ENCODE measurements at regions not wholly inside any gene's neighbourhood (a gene's known extent, or its start where the extent isn't known, plus 50 kb on each side); places are given as distances from the start of the nearest gene placed in this dataset.

DNA sequence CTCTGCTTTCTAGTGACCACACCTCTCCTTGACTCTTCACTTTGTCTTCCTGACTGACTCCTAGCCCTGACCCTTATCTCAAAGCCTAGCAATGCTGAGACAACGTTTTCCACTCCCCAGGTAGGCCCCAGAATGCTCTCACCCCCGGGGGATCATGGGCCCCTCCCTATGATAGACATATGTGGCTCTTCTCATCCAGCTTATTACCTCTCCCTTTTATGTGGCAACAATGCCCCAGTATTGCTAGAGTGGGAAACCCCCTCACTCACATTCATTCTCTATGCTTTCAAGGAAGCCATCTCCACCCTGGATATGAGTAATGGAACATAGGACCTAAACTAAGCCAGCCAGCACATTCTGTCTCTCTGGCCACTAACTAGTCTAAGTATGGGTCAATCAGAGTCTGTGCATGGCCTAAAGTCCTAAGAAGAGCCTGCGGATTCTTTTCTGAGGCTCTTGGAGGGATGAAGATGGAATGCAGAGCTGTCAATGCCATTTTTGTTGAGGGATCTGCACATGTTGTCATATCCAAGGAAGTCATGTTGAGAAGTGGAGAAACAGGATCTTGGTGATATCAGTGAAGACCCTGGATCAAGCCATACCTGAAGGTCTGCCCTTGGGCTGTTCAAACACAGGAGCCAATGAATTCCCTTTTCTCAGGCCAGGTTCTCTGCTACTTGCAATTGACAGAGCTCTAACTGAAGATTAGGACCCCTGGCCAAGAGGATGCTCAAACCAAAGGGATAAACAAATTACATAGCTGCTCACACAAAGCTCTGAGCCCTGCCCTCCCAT, 79.8 kb upstream of the GRK3 start:
- no peaks in the 10 kb centered on the region for H3K27me3 Mint-ChIP-seq
- H3K4me1 Mint-ChIP-seq (ENCODE audit: low read depth) = peaks cover 30% of the 10 kb centered on the region
- H3K27ac Mint-ChIP-seq = no peak overlapping the region
- H3K9me3 Mint-ChIP-seq = no peaks in the 10 kb centered on the region
- H3K36me3 Mint-ChIP-seq (ENCODE audit: low read depth) = peaks cover 32% of the 10 kb centered on the region
- intact Hi-C loops (cut with micrococcal nuclease) = no loop called here
- no peak overlapping the region for H3K4me3 Mint-ChIP-seq

DNA sequence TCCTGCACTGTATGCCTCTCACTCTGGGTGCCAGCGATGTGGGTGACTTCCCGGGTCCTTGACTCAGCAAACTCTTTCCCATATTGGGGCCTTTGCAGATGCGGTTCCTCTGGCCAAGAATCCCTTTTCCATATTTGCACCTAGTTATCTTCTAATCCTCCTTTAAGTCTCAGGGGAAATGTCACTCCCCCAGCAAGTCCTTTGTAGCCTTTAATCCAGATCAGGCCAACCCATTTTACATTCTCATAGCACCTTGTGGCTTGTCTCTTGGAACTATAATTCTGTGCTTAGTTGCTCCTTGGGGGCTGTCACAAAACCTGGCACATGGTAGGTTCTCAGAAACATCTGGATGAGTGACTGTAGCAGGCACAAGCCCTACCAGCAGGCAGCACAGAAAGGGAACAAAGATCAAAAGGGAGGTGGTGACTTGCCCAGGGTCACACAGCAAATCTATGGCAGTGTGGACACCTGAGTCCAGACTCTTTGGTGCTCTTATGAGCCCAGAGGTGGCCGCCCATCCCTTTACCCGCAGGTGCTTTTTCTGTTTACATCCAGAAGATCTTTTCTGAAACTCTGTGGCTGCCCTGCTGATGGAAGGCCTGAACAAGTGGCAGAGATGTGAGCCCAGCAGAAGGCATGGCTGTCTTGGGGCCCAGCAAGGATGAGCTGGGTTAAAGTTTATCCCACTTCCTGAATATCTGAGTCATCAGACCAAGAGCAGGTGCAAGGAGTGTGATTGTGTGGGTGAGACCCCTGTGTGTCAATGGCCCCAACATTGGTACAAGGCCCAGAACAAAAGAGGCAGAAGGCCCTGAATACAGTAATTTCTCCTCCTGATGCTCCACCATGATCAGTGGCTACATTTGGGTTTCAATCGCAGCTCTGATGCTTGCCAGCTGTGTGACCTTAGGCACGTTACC, 78.6 kb upstream of the GRK3 start:
- H3K9me3 Mint-ChIP-seq = no peaks in the 10 kb centered on the region
- H3K27ac Mint-ChIP-seq = no peak overlapping the region
- H3K27me3 Mint-ChIP-seq = no peaks in the 10 kb centered on the region
- peaks cover 30% of the 10 kb centered on the region for H3K4me1 Mint-ChIP-seq (ENCODE audit: low read depth)
- peaks cover 37% of the 10 kb centered on the region for H3K36me3 Mint-ChIP-seq (ENCODE audit: low read depth)
- intact Hi-C loops (cut with micrococcal nuclease) = no loop called here
- no peak overlapping the region for H3K4me3 Mint-ChIP-seq

DNA sequence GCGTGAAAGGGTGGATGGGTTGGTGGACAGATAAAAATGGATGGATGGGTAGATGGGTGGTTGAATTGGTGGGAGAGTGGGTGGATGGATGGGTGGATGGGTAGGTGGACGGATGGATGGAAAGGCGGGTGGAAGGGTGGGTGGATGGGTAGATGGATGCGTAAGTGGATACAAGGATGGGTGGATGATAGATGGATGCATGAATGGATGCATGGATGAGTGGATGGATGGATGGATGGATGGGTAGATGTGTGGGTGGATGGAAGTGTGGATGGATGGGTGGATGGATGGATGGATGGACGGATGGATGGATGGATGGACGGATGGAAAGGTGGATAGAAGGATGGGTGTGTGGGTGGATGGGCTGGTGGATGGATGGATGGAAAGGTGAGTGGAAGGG, 77.0 kb upstream of the GRK3 start:
- Mint-ChIP-seq H3K4me3 (no peak overlapping the region), H3K27ac (no peak overlapping the region), H3K9me3 (no peaks in the 10 kb centered on the region), H3K27me3 (no peaks in the 10 kb centered on the region), H3K36me3 (ENCODE audit: low read depth) (peaks cover 21% of the 10 kb centered on the region), H3K4me1 (ENCODE audit: low read depth) (peaks cover 40% of the 10 kb centered on the region)
- intact Hi-C loops (cut with micrococcal nuclease) = no loop called here

DNA sequence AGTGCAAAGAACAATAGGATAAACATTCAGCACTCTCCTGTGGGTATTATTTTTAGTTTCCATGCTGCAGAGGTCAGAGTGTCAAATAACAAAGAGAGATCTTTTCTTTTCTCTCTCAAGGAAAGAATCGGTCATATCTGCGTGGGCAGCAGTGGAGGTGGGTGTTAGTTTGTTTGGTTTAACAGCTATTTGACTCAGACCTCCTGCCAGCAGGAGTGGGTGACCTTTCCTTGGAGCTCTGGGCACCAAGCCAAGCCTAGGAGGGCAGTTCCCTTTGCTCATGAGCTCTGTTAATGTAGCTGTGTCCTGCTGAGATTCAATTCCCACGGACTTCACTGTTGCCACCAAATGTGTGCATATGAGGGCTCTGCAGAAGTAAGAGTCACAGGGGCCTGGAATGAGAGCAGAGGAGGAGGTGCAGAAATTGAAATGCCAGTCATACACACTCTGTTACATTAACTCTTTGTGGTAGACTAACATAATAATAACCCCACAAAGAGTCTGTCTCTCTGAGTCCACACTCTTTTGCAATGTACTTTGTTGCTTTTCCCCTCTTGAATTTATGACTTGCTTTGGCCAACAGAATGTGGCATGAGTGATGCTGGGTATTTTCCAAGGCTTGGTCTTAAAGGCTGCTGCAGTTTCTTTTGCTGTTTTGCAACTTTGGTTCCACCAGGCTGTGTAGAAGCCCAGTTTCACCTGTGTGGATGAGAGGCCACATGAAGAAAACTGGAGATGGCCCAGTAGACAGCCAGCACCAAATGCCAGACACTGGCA, 76.0 kb upstream of the GRK3 start:
- H3K27ac Mint-ChIP-seq = no peak overlapping the region
- intact Hi-C loops (cut with micrococcal nuclease) = no loop called here
- H3K4me3 Mint-ChIP-seq = no peak overlapping the region

DNA sequence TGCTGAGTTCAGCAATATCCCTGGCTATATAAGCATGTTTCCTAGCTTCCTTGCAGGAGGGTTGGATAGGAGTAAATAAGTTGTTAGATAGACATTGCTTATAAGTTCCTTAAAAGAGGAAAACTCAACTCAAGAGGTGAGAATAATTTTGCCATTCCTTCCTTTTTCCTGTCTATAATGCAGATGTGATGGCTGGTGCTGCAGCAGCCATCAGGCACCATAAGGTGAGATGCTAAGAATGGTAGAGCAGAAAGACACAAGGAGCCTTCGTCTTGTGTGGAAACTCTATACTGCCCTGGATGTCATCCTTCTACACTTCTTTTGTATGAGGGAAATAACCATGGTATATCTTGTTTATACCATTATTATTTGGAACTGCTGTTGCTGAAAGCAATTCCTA, 74.5 kb upstream of the GRK3 start:
- peaks cover 12% of the 10 kb centered on the region for H3K27me3 Mint-ChIP-seq
- intact Hi-C loops (cut with micrococcal nuclease) = no loop called here
- no peak overlapping the region for H3K4me3 Mint-ChIP-seq
- peaks cover 60% of the 10 kb centered on the region for H3K4me1 Mint-ChIP-seq (ENCODE audit: low read depth)
- peaks cover 6% of the 10 kb centered on the region for H3K36me3 Mint-ChIP-seq (ENCODE audit: low read depth)
- no peaks in the 10 kb centered on the region for H3K9me3 Mint-ChIP-seq
- H3K27ac Mint-ChIP-seq = no peak overlapping the region

More for the DNA sequence above, 76.0 kb upstream of the GRK3 start:
- Mint-ChIP-seq H3K9me3 (no peaks in the 10 kb centered on the region), H3K4me1 (ENCODE audit: low read depth) (peaks cover 50% of the 10 kb centered on the region), H3K27me3 (peaks cover 2% of the 10 kb centered on the region), H3K36me3 (ENCODE audit: low read depth) (peaks cover 18% of the 10 kb centered on the region)

DNA sequence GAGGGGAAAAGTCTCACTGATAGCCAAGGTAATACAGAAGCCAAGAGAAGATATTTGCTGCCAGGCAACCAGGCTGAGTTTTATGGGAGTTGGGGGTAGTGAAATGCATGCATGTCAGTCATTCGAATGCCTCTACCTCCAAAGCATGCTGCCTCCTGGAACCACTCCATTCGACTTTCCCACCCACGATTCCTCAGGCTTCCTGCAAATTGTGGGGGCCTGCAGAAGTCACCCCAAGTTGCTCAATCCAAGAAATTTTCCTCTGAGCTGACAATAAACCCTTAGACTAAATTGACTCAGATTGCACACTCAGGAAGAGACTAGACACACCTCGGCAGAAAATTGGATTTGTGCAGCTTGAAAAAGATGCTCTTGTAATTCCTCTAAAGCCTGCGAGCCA, 73.6 kb upstream of the GRK3 start:
- no peak overlapping the region for H3K27ac Mint-ChIP-seq
- peaks cover 6% of the 10 kb centered on the region for H3K36me3 Mint-ChIP-seq (ENCODE audit: low read depth)
- no peak overlapping the region for H3K4me3 Mint-ChIP-seq
- peaks cover 64% of the 10 kb centered on the region for H3K4me1 Mint-ChIP-seq (ENCODE audit: low read depth)
- peaks cover 12% of the 10 kb centered on the region for H3K27me3 Mint-ChIP-seq
- no peaks in the 10 kb centered on the region for H3K9me3 Mint-ChIP-seq
- intact Hi-C loops (cut with micrococcal nuclease) = no loop called here

DNA sequence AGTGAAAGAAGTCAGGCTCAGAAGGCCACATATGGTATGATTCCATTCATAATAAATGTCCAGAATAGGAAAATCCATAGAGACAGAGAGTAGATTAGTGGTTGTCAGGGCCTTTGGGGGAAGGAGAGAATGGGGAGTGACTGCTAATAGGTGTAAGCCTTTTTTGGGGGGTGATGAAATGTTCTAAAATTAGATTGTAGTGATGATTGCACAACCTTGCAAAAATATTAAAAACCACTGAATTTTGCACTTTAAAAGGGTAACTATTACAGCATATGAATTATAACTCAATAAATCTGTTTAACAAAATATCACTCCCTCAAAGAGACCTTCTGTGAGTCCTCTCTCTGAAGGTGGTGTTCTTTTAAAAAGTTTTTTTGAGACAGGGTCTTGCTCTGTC, 72.3 kb upstream of the GRK3 start:
- intact Hi-C loops (cut with micrococcal nuclease) = no loop called here
- no peak overlapping the region for H3K27ac Mint-ChIP-seq
- no peak overlapping the region for H3K4me3 Mint-ChIP-seq
- peaks cover 12% of the 10 kb centered on the region for H3K27me3 Mint-ChIP-seq
- H3K36me3 Mint-ChIP-seq (ENCODE audit: low read depth) = peaks cover 6% of the 10 kb centered on the region
- peaks cover 68% of the 10 kb centered on the region for H3K4me1 Mint-ChIP-seq (ENCODE audit: low read depth)
- no peaks in the 10 kb centered on the region for H3K9me3 Mint-ChIP-seq

DNA sequence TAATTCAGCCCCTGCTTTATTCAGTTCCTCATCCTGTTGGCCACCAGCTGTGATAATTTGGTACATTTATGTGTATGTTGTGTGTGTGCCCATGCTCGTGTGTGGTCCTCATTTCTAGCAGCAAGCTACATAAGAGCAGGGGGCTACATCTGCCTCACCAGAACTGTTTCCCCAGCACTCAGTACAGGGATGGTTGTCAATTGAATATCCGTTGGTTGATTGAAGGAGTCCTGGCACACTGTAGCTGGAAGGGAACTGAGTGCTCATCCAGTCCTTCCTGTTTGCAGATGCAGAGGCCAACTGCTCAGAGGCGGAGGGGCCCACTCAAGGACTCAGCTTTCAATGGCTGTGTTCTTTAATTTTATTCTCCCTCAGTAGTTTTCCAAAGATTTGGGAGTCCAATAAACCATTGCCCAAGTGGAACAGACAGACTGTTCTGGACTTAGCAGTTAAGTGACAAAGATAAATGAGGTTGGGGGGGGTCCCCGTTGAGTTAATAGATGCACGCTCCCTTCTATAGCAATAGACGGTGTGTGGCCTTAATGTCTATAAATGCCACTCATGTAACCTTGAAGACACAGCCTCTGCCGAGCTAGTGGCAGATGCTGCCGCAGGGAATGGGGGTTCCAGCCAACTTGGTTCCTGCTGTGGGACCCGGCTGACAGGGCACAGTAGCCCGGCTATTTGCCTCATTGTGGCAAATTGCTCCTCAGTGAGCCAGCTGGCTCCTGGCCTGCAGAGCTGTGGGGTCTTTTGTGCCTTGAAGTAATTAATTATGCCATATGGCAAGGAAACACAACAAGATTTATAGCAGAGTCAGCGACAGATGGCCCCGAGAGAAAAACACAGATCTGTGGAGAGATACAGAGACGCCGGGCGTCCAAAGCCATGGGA, 71.4 kb upstream of the GRK3 start:
- Mint-ChIP-seq H3K4me3 (no peak overlapping the region), H3K36me3 (ENCODE audit: low read depth) (peaks cover 6% of the 10 kb centered on the region), H3K27ac (peak overlapping the region; percentile 63), H3K4me1 (ENCODE audit: low read depth) (peaks cover 63% of the 10 kb centered on the region), H3K9me3 (no peaks in the 10 kb centered on the region), H3K27me3 (peaks cover 12% of the 10 kb centered on the region)
- intact Hi-C loops (cut with micrococcal nuclease) = no loop called here

DNA sequence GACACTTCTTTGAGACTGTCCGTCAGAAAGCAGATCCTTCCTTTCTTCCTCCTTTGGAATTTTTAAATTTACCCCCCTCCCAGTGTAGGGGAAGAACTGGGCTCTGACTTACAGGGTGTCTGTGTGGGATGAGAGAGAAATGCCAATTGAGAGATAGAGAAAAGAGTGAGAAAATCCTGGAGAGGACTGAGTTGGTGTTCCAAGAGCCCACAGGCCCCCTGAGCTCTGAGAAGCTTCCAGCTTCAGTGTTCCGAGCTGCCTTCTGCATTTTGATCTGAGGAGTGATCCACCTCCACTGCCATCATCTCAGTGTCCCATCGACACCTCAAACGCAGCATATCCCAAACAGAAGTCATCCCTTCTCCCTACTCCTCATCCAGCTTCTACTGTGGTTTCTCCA, 70.7 kb upstream of the GRK3 start:
- H3K9me3 Mint-ChIP-seq = no peaks in the 10 kb centered on the region
- H3K36me3 Mint-ChIP-seq (ENCODE audit: low read depth) = peaks cover 6% of the 10 kb centered on the region
- intact Hi-C loops (cut with micrococcal nuclease) = no loop called here
- H3K27me3 Mint-ChIP-seq = peaks cover 12% of the 10 kb centered on the region
- H3K4me1 Mint-ChIP-seq (ENCODE audit: low read depth) = peaks cover 56% of the 10 kb centered on the region
- no peak overlapping the region for H3K4me3 Mint-ChIP-seq
- peak overlapping the region; percentile 63 for H3K27ac Mint-ChIP-seq

DNA sequence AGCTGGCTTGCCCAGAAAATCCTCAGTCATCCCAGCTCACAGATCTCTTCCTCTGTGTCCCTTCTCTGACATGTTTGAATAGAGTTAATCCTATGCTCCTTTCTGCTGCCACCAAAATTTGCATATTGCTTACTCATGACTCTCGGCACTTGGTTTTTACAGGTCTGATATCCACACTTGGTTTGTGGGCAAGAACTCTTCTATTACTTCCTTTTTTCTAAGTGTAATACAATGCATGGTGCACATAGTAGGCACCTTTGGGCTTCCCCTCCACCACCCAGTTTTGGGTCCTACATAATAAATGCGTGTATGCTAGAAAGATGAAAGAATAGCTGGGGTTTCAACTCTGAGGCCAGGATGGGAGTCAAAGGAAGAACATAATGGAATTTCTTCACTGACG, 69.7 kb upstream of the GRK3 start:
- Mint-ChIP-seq H3K4me1 (ENCODE audit: low read depth) (peaks cover 49% of the 10 kb centered on the region), H3K27ac (peak overlapping the region; percentile 63), H3K36me3 (ENCODE audit: low read depth) (peaks cover 6% of the 10 kb centered on the region), H3K9me3 (no peaks in the 10 kb centered on the region), H3K4me3 (no peak overlapping the region), H3K27me3 (peaks cover 12% of the 10 kb centered on the region)
- intact Hi-C loops (cut with micrococcal nuclease) = no loop called here

DNA sequence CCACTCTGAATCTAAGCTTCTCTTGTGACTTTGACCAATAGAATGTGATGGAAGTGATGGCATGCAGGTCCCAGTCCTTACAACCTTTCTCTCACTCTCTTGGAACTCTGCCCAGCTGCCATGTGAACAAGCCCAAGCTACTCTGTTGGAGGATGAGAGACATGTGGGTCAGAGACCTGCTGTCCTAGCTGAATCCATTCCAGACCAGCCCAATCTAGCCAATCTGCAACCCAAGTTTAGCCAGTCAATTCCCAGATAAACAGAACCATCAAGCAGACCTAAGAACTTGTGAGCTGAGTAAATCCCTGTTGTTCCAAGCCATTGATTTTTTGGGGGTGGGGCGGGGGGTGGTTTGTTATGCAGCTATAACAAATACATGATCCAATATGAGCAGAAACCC, 69.2 kb upstream of the GRK3 start:
- intact Hi-C loops (cut with micrococcal nuclease) = no loop called here
- H3K9me3 Mint-ChIP-seq = no peaks in the 10 kb centered on the region
- peaks cover 49% of the 10 kb centered on the region for H3K4me1 Mint-ChIP-seq (ENCODE audit: low read depth)
- peaks cover 6% of the 10 kb centered on the region for H3K36me3 Mint-ChIP-seq (ENCODE audit: low read depth)
- H3K27me3 Mint-ChIP-seq = peaks cover 12% of the 10 kb centered on the region
- no peak overlapping the region for H3K4me3 Mint-ChIP-seq
- H3K27ac Mint-ChIP-seq = no peak overlapping the region

DNA sequence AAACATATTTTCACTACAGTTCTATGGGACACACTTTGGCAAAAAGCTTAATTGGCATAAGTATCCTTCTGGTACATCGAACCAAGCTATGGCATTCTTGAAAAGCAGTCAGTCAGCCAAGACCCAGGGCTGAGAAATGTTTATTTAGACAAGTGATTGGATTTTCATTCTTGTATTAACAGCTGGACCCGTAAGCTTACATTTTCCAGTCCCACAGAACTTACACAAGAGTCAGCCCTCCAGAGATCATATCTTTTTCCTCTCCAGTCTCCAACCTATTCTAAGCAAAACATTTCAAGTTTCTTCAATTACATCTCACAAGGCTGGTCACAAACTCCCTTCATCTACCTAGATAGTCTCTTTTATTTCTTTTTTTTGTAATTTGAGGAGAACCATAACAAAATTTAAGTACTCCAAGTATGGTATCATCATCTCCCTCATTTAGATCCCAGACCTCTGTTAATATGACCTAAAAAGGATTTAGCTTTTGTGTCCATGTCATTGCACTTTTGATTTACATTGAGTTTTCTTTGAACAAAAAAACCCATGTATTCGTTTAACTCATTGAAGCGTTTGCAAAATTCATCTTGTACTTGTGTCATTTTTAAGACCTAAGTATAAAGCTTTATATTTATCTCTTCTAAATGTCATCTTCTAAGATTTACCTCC, 67.9 kb upstream of the GRK3 start:
- Mint-ChIP-seq H3K36me3 (ENCODE audit: low read depth) (no peaks in the 10 kb centered on the region), H3K27me3 (peaks cover 12% of the 10 kb centered on the region), H3K27ac (no peak overlapping the region), H3K4me3 (no peak overlapping the region), H3K9me3 (no peaks in the 10 kb centered on the region), H3K4me1 (ENCODE audit: low read depth) (peaks cover 57% of the 10 kb centered on the region)
- intact Hi-C loops (cut with micrococcal nuclease) = no loop called here

DNA sequence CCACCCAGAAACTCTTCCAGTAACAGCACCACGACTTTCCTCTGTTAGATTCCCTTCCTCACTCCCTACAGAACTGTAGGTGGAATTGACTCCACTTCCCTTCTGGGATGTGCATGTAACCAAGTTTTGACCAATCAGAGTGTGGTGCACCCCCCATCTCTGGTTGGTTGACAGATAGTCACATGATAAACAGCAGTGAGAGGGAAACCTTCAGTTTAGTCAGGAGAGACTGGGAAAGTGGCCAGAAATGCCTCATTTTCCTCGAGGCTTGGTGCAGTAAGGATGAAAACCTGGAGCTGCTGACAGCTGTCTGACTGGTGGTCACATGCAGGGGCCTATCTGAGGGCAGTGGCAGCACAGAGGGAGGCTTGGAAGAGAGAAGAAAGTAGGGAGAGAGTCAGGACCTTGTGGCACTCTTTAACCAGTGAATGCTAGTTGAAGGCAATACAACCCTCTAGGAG, 67.3 kb upstream of the GRK3 start:
- Mint-ChIP-seq H3K27ac (peak overlapping the region; percentile 27), H3K36me3 (ENCODE audit: low read depth) (no peaks in the 10 kb centered on the region), H3K4me3 (no peak overlapping the region), H3K9me3 (no peaks in the 10 kb centered on the region), H3K27me3 (peaks cover 12% of the 10 kb centered on the region), H3K4me1 (ENCODE audit: low read depth) (peaks cover 55% of the 10 kb centered on the region)
- intact Hi-C loops (cut with micrococcal nuclease) = no loop called here

All from dendritic cell treated with granulocyte-macrophage colony-stimulating factor and Interleukin-4, amounts not matched to agents 40 ng/mL and 50 ng/mL, for 4 days (primary cell).